ENCODE measurements at regions not wholly inside any gene's neighbourhood (a gene's known extent, or its start where the extent isn't known, plus 50 kb on each side); places are given as distances from the start of the nearest gene placed in this dataset.

- TF ChIP-seq FOSL1 (IDR thresholded peaks at IDR 0.05; ENCODE audit: insufficient read depth, low read depth, low read length) (no peak), RXRA (IDR thresholded peaks at IDR 0.05; ENCODE audit: insufficient read depth, low read depth, low read length) (no peak), NRF1 (IDR thresholded peaks at IDR 0.05; ENCODE audit: low read depth, low read length) (no peak)
Measured at GRCh38 chrX:139026406-139026805, 314.9 kb upstream of the FGF13 start (continued).
